IMR-90 (cell line): ENCODE measurements at regions not wholly inside any gene's neighbourhood (a gene's known extent, or its start where the extent isn't known, plus 50 kb on each side); places are given as distances from the start of the nearest gene placed in this dataset.
"Not testable (repeated sequence)": the region's sequence is repeated elsewhere in the genome, so short reads cannot be mapped to it uniquely, and the experiment has no call there.

Source experiments
- CEBPB ChIP-seq: IDR thresholded peaks from 2 replicates; pipeline ENCODE4 v1.6.1; 2012; ENCODE audit warnings: low read depth, low read length, improper control_type of control experiment
- POLR2A ChIP-seq: IDR thresholded peaks from 2 replicates; pipeline ENCODE4 v1.6.1; 2012; ENCODE audit warnings: mild to moderate bottlenecking, low read depth, low read length
- TF ChIP-seq, protein P1 (sequence below): conservative IDR thresholded peaks from 2 replicates; pipeline ENCODE4 v1.5.1; 2012; ENCODE audit warnings: mild to moderate bottlenecking, low read depth, low read length, improper control_type of control experiment

DNA sequence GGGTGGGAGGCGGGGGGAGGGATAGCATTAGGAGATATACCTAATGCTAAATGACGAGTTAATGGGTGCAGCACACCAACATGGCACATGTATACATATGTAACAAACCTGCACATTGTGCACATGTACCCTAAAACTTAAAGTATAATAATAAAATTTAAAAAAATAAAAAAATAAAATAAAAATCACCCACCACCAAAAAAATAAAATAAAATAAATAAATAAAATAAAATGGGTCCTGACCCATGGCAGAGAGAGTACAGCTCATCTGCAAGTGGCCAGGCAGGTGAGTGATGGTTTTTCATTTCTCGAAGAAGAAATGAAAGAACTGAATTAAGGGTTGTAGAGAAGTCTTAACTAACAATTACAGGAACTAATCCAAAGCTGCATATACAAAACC, 92.4 kb downstream of the ACAA2 start:
- TF ChIP-seq POLR2A, CEBPB: not testable (repeated sequence)
- TF ChIP-seq, protein P1, sequence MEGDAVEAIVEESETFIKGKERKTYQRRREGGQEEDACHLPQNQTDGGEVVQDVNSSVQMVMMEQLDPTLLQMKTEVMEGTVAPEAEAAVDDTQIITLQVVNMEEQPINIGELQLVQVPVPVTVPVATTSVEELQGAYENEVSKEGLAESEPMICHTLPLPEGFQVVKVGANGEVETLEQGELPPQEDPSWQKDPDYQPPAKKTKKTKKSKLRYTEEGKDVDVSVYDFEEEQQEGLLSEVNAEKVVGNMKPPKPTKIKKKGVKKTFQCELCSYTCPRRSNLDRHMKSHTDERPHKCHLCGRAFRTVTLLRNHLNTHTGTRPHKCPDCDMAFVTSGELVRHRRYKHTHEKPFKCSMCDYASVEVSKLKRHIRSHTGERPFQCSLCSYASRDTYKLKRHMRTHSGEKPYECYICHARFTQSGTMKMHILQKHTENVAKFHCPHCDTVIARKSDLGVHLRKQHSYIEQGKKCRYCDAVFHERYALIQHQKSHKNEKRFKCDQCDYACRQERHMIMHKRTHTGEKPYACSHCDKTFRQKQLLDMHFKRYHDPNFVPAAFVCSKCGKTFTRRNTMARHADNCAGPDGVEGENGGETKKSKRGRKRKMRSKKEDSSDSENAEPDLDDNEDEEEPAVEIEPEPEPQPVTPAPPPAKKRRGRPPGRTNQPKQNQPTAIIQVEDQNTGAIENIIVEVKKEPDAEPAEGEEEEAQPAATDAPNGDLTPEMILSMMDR = not testable (repeated sequence)
